HepG2 (cell line): ENCODE measurements at regions not wholly inside any gene's neighbourhood (a gene's known extent, or its start where the extent isn't known, plus 50 kb on each side); places are given as distances from the start of the nearest gene placed in this dataset.

Experiments
- ERF ChIP-seq: IDR thresholded peaks from 2 replicates; pipeline ENCODE4 v1.6.1; 2018; ENCODE audit warnings: missing biosample characterization, missing genetic modification reagents
- EZH2 ChIP-seq: conservative IDR thresholded peaks from 2 replicates; pipeline ENCODE4 v1.6.1; 2012; ENCODE audit warnings: mild to moderate bottlenecking, low read depth, low read length, moderate library complexity
- GATAD1 ChIP-seq: IDR thresholded peaks from 2 replicates; pipeline ENCODE4 v1.6.1; 2016; ENCODE audit warnings: missing genetic modification reagents, missing compliant biosample characterization
- GZF1 ChIP-seq: sonication (generic); formaldehyde crosslinking; IDR thresholded peaks from 2 replicates; pipeline ENCODE4 v1.5.1; 2020; ENCODE audit warnings: mild to moderate bottlenecking, missing genetic modification reagents
- MLLT10 ChIP-seq: sonication (generic); formaldehyde crosslinking; IDR thresholded peaks from 2 replicates; pipeline ENCODE4 v1.4.0; 2020; ENCODE audit warnings: missing genetic modification reagents
- MTA3 ChIP-seq: sonication (generic); formaldehyde crosslinking; IDR thresholded peaks from 2 replicates; pipeline ENCODE4 v1.4.0; 2020; ENCODE audit warnings: missing genetic modification reagents
- MXD4 ChIP-seq: IDR thresholded peaks from 2 replicates; pipeline ENCODE4 v1.6.1; 2016; ENCODE audit warnings: mild to moderate bottlenecking, missing biosample characterization, missing genetic modification reagents
- NFKBIZ ChIP-seq: IDR thresholded peaks from 2 replicates; pipeline ENCODE4 v1.6.1; 2018; ENCODE audit warnings: missing genetic modification reagents, missing compliant biosample characterization
- RBM39 ChIP-seq: fragments of 200-400 bp; formaldehyde crosslinking; IDR thresholded peaks from one replicate; pipeline ENCODE4 v1.6.1; 2018; ENCODE audit warnings: antibody characterized with exemption, mild to moderate bottlenecking, low read depth, low read length; ENCODE audit not compliant: poor library complexity, severe bottlenecking
- RFX5 ChIP-seq: IDR thresholded peaks from 2 replicates; pipeline ENCODE4 v1.6.1; 2011; ENCODE audit warnings: low read depth, low read length, improper control_type of control experiment
- SP1 ChIP-seq, 2 experiments: fragments of 450-650 bp in 1 of 2; sonication (generic) in 1 of 2; formaldehyde crosslinking in 1 of 2; IDR thresholded peaks; 2 replicates each; pipeline versions ENCODE4 v1.4.0 to v1.6.1; 2016 to 2020; ENCODE audit warnings: missing genetic modification reagents in 1 of 2
- ZBTB1 ChIP-seq: sonication (generic); formaldehyde crosslinking; IDR thresholded peaks from 2 replicates; pipeline ENCODE4 v1.4.0; 2020; ENCODE audit warnings: missing genetic modification reagents, borderline replicate concordance
- ZNF253 ChIP-seq: sonication (generic); formaldehyde crosslinking; IDR thresholded peaks from 2 replicates; pipeline ENCODE4 v1.8.0; 2022; ENCODE audit warnings: mild to moderate bottlenecking, missing genetic modification reagents, borderline replicate concordance
- ZNF333 ChIP-seq: sonication (generic); formaldehyde crosslinking; IDR thresholded peaks from 2 replicates; pipeline ENCODE4 v1.4.0; 2020; ENCODE audit warnings: mild to moderate bottlenecking, missing genetic modification reagents, borderline replicate concordance
- ZNF383 ChIP-seq: sonication (generic); formaldehyde crosslinking; IDR thresholded peaks from 2 replicates; pipeline ENCODE4 v1.4.0; 2020; ENCODE audit warnings: missing genetic modification reagents, mild to moderate bottlenecking, borderline replicate concordance
- ZNF589 ChIP-seq: sonication (generic); formaldehyde crosslinking; conservative IDR thresholded peaks from 2 replicates; pipeline ENCODE4 v1.8.0; 2022; ENCODE audit warnings: mild to moderate bottlenecking, moderate library complexity, missing genetic modification reagents
- TF ChIP-seq, protein P1 (sequence below): sonication (generic); formaldehyde crosslinking; IDR thresholded peaks from 2 replicates; pipeline ENCODE4 v1.4.0; 2020; ENCODE audit warnings: missing genetic modification reagents, borderline replicate concordance
- TF ChIP-seq, protein P2 (sequence below): IDR thresholded peaks from 2 replicates; pipeline ENCODE4 v1.6.1; 2016; ENCODE audit warnings: missing biosample characterization, missing genetic modification reagents, low read depth
- TF ChIP-seq, protein P3 (sequence below): IDR thresholded peaks from 2 replicates; pipeline ENCODE4 v1.6.1; 2016; ENCODE audit warnings: low read depth, missing genetic modification reagents, missing compliant biosample characterization

DNA sequence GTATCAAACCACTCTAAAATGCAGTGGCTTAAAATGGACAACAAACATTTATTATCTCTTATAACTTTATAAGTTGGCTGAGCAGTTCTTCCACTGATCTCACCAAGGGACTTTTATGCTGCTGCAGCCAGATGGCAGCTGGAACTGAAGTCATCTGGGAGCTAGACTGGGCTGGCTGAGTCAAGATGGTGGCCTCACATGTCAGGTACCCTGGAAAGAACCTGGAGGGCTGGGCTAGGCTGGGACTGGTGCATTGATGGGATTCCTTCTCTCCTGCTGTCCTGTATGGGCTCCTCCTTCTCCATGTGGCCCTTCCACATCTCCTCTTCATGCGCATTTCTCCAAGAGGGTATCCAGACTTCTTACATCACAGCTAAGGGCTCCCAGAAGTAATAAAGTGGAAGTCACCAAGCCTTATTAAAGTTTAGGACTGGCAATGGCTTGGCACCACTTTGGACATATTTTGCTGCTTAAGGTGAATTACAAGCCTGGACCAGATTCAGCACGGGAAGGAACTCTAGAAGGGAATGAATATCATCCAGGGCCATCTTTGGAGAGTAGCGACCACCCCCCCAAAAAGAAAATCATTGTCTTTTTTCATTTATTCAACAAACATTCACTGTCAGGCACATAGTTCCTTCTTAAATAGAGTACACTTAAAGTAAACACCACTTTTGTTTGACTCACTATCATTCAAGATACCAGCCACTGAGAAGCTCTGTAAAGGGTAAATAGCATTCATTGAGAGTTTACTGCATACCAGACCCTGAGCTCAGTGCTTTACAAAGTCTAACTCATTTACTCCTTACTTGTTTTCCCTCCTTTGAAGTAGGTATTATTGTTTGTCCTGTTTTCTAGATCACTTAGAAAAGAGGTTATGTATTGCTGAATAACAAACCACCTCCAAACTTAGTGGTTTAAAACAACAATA, 138.0 kb downstream of the ZFP36L2 start (continued):
- no peak for TF ChIP-seq NFKBIZ (CRISPR knock-in tag)
- TF ChIP-seq EZH2 = no peak
- TF ChIP-seq MTA3 (CRISPR knock-in tag) = no peak
- TF ChIP-seq ZNF333 (CRISPR knock-in tag) = no peak
- TF ChIP-seq, protein P1, sequence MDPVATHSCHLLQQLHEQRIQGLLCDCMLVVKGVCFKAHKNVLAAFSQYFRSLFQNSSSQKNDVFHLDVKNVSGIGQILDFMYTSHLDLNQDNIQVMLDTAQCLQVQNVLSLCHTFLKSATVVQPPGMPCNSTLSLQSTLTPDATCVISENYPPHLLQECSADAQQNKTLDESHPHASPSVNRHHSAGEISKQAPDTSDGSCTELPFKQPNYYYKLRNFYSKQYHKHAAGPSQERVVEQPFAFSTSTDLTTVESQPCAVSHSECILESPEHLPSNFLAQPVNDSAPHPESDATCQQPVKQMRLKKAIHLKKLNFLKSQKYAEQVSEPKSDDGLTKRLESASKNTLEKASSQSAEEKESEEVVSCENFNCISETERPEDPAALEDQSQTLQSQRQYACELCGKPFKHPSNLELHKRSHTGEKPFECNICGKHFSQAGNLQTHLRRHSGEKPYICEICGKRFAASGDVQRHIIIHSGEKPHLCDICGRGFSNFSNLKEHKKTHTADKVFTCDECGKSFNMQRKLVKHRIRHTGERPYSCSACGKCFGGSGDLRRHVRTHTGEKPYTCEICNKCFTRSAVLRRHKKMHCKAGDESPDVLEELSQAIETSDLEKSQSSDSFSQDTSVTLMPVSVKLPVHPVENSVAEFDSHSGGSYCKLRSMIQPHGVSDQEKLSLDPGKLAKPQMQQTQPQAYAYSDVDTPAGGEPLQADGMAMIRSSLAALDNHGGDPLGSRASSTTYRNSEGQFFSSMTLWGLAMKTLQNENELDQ (CRISPR knock-in tag) = 0 out of 2 replicates have a peak, but pooled peaks have one; percentile 35
- peak; percentile 27; the same call in 1 of the 2 replicates for TF ChIP-seq GATAD1 (CRISPR knock-in tag)
- no peak for TF ChIP-seq ZNF253
- TF ChIP-seq, protein P2, sequence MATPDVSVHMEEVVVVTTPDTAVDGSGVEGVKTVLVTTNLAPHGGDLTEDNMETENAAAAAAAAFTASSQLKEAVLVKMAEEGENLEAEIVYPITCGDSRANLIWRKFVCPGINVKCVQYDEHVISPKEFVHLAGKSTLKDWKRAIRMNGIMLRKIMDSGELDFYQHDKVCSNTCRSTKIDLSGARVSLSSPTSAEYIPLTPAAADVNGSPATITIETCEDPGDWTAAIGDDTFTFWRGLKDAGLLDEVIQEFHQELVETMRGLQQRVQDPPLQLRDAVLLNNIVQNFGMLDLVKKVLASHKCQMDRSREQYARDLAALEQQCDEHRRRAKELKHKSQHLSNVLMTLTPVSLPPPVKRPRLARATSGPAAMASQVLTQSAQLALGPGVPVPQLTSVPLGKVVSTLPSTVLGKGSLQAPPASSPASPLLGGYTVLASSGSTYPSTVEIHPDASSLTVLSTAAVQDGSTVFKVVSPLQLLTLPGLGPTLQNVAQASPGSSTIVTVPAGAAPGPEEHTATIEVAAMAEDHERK (CRISPR knock-in tag) = no peak
- TF ChIP-seq RBM39 = no peak
- no peak for TF ChIP-seq GZF1 (CRISPR knock-in tag)
- no peak for TF ChIP-seq RFX5
- 0 out of 2 replicates have a peak, but pooled peaks have one; percentile 37 for TF ChIP-seq ERF
- no peak for TF ChIP-seq MLLT10 (CRISPR knock-in tag)
- no peak for TF ChIP-seq ZNF383 (CRISPR knock-in tag)
- TF ChIP-seq ZBTB1 (CRISPR knock-in tag) = no peak
- no peak; the same call in 1 of the 2 replicates for TF ChIP-seq MXD4 (CRISPR knock-in tag)
- TF ChIP-seq SP1 (IDR thresholded peaks at IDR 0.05) = no peak
- TF ChIP-seq SP1 (CRISPR knock-in tag; IDR thresholded peaks at IDR 0.05) = no peak
- TF ChIP-seq, protein P3, sequence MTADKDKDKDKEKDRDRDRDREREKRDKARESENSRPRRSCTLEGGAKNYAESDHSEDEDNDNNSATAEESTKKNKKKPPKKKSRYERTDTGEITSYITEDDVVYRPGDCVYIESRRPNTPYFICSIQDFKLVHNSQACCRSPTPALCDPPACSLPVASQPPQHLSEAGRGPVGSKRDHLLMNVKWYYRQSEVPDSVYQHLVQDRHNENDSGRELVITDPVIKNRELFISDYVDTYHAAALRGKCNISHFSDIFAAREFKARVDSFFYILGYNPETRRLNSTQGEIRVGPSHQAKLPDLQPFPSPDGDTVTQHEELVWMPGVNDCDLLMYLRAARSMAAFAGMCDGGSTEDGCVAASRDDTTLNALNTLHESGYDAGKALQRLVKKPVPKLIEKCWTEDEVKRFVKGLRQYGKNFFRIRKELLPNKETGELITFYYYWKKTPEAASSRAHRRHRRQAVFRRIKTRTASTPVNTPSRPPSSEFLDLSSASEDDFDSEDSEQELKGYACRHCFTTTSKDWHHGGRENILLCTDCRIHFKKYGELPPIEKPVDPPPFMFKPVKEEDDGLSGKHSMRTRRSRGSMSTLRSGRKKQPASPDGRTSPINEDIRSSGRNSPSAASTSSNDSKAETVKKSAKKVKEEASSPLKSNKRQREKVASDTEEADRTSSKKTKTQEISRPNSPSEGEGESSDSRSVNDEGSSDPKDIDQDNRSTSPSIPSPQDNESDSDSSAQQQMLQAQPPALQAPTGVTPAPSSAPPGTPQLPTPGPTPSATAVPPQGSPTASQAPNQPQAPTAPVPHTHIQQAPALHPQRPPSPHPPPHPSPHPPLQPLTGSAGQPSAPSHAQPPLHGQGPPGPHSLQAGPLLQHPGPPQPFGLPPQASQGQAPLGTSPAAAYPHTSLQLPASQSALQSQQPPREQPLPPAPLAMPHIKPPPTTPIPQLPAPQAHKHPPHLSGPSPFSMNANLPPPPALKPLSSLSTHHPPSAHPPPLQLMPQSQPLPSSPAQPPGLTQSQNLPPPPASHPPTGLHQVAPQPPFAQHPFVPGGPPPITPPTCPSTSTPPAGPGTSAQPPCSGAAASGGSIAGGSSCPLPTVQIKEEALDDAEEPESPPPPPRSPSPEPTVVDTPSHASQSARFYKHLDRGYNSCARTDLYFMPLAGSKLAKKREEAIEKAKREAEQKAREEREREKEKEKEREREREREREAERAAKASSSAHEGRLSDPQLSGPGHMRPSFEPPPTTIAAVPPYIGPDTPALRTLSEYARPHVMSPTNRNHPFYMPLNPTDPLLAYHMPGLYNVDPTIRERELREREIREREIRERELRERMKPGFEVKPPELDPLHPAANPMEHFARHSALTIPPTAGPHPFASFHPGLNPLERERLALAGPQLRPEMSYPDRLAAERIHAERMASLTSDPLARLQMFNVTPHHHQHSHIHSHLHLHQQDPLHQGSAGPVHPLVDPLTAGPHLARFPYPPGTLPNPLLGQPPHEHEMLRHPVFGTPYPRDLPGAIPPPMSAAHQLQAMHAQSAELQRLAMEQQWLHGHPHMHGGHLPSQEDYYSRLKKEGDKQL (CRISPR knock-in tag) = peak; percentile 81; the same call in 1 of the 2 replicates
- TF ChIP-seq ZNF589 (CRISPR knock-in tag) = no peak
